HL-60 (cell line): ENCODE measurements at regions not wholly inside any gene's neighbourhood (a gene's known extent, or its start where the extent isn't known, plus 50 kb on each side); places are given as distances from the start of the nearest gene placed in this dataset.

Source experiments
- DNase-seq, 2 experiments: peaks; one replicate each; pipeline ENCODE4 v3.0.0-alpha.2; 2010 to 2020; ENCODE audit warnings: low read depth in 1 of 2, low spot score in 1 of 2
- H3K27ac ChIP-seq: fragments of 250-450 bp; sonication (Bioruptor Pico); replicated peaks from 2 replicates; pipeline ENCODE4 v1.5.1; 2020; ENCODE audit warnings: mild to moderate bottlenecking, moderate library complexity
- H3K27me3 ChIP-seq: fragments of 250-450 bp; sonication (Bioruptor Pico); 2 replicates; pipeline ENCODE4 v1.5.1; 2021; ENCODE audit warnings: mild to moderate bottlenecking, moderate library complexity; ENCODE audit not compliant: insufficient read depth, poor library complexity, severe bottlenecking
- H3K4me3 ChIP-seq: replicated peaks from 2 replicates; pipeline ENCODE4 v1.5.1; 2011; ENCODE audit warnings: mild to moderate bottlenecking, control low read depth, low read length; ENCODE audit not compliant: insufficient read depth
- CTCF ChIP-seq: IDR thresholded peaks from one replicate; pipeline ENCODE4 v1.5.1; 2011; ENCODE audit warnings: low read length, control low read depth, inconsistent platforms; ENCODE audit not compliant: insufficient read depth
- GABPA ChIP-seq: IDR thresholded peaks from 2 replicates; pipeline ENCODE4 v1.6.1; 2012; ENCODE audit warnings: low read depth
- POLR2AphosphoS5 ChIP-seq: IDR thresholded peaks from 2 replicates; pipeline ENCODE4 v1.6.1; 2012; ENCODE audit warnings: low read depth
- REST ChIP-seq: IDR thresholded peaks from 2 replicates; pipeline ENCODE4 v1.6.1; 2012; ENCODE audit warnings: low read depth; ENCODE audit not compliant: insufficient replicate concordance
- SPI1 ChIP-seq: IDR thresholded peaks from 2 replicates; pipeline ENCODE4 v1.6.1; 2012; ENCODE audit warnings: low read depth, mild to moderate bottlenecking, borderline replicate concordance

GRCh38 chr16:8278031-8278580, 312.2 kb downstream of the TMEM114 start:
- no peaks in the 10 kb centered on the region for H3K27me3 ChIP-seq
- H3K4me3 ChIP-seq, result no peak overlapping the region
- DNase-seq, result no peak
- TF ChIP-seq SPI1 (no peak), POLR2AphosphoS5 (no peak), CTCF (no peak), GABPA (no peak), REST (no peak)
- H3K27ac ChIP-seq, result no peak overlapping the region

GRCh38 chr16:8271344-8271743, 319.0 kb downstream of the TMEM114 start:
- TF ChIP-seq SPI1 (no peak), POLR2AphosphoS5 (no peak), GABPA (no peak), CTCF (no peak), REST (no peak)
- no peak for DNase-seq
- Histone ChIP-seq H3K27me3 (no peaks in the 10 kb centered on the region), H3K27ac (no peak overlapping the region), H3K4me3 (no peak overlapping the region)

- Histone ChIP-seq H3K27ac (no peak overlapping the region), H3K4me3 (no peak overlapping the region), H3K27me3 (no peaks in the 10 kb centered on the region)
- DNase-seq, result no peak
- no peak for TF ChIP-seq CTCF
Measured at GRCh38 chr16:8262299-8262698, 328.0 kb downstream of the TMEM114 start.

- no peak for DNase-seq
- no peak for TF ChIP-seq POLR2AphosphoS5
- no peak for TF ChIP-seq REST
- TF ChIP-seq CTCF, result no peak
- Histone ChIP-seq H3K27me3 (no peaks in the 10 kb centered on the region), H3K27ac (no peak overlapping the region), H3K4me3 (no peak overlapping the region)
Measured at GRCh38 chr16:8260140-8260539, 330.2 kb downstream of the TMEM114 start.
